ENCODE measurements at regions not wholly inside any gene's neighbourhood (a gene's known extent, or its start where the extent isn't known, plus 50 kb on each side); places are given as distances from the start of the nearest gene placed in this dataset.

GRCh38 chr6:56752009-56752408 lies 109.3 kb upstream of the DST start:
- TF ChIP-seq EZH2 (IDR thresholded peaks at IDR 0.05; ENCODE audit: borderline replicate concordance) = no peak
- TF ChIP-seq CTCF (IDR thresholded peaks at IDR 0.05; ENCODE audit: poor library complexity) = no peak
- no peak for TF ChIP-seq EZH2phosphoT487 (IDR thresholded peaks at IDR 0.05; ENCODE audit: low read depth, severe bottlenecking, unreplicated experiment)
